HG03442 (cell line): ENCODE measurements at regions not wholly inside any gene's neighbourhood (a gene's known extent, or its start where the extent isn't known, plus 50 kb on each side); places are given as distances from the start of the nearest gene placed in this dataset.
"Not testable (repeated sequence)": the region's sequence is repeated elsewhere in the genome, so short reads cannot be mapped to it uniquely, and the experiment has no call there.

Experiments used
- ATAC-seq: cut with Tn5 transposase; IDR thresholded peaks from one replicate; pipeline ENCODE4 v1.9.1; 2021; ENCODE audit warnings: mild to moderate bottlenecking, moderate library complexity; ENCODE audit not compliant: unreplicated experiment

DNA sequence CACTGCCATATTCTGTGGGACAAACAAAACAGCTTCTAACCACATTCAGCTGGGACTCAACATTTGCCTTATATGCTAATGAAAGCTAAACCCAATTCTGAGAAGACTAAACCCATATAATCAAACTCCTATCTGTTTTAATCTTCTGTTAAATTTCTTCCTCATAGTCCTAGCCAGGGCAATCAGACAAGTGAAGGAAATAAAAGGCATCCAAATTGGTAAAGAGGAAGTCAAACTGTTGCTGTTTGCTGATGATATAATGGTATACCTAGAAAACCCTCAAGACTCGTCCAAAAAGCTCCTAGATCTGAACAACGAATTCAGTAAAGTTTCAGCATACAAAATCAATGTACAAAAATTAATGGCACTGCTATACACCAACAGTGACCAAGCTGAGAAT lies 157.1 kb downstream of the PHLDA1 start:
- no peak for ATAC-seq

DNA sequence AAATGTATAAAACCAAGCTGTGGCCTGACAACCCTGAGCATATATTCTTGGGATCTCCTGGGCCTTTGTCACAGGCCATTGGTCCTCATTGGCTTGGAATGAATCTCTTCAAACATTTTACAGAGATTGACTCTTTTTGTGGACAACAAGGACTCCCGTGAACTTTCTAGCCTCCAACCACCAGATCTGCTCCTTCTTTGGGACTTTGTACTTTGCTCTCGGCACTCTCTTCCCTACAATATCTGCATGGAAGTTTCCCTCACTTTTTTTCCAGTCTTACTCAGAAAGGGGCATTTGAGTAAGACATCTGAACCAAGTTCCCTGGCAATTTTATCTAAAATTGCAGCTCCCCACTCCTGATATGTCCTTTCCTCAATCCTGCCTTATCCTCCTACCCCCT lies 158.8 kb downstream of the PHLDA1 start:
- ATAC-seq: no peak

DNA sequence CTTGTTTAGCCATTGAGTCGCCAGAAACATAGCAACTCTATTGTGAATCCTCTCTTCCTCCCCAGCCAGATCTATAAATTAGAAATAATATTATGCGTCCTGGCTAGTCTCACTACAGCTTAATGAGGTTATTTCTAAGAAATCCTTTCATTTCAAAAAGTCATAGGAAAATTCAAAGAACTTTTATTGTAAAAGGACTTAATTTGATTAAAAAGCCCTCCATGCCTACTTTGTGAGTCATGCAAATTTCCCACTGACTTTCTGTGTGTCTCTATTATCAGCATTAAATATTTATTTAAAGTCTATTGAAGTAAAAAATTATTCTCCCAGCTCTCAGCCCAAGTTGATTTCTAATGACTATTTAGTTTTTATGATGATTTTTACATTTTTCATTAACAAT lies 160.7 kb downstream of the PHLDA1 start:
- no peak for ATAC-seq

DNA sequence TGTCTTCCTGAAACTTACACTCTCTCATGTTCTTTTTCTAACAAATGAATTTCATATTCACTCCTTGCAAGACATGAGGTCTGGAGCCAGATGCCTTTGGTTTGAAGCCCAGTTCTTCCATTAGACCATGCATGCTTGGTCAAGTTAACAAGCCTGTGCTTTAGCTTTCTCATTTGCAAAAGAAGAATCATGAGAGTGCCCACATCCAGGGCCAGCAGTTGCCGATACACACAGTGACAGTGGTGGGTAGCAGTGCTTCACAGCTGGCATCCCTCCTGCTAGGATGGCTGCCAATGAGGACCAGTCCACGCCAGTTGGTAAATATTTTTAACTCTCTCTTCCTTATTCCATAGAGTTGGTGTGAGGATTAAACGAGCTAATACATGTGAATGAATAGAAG lies 163.1 kb downstream of the PHLDA1 start:
- no peak for ATAC-seq

DNA sequence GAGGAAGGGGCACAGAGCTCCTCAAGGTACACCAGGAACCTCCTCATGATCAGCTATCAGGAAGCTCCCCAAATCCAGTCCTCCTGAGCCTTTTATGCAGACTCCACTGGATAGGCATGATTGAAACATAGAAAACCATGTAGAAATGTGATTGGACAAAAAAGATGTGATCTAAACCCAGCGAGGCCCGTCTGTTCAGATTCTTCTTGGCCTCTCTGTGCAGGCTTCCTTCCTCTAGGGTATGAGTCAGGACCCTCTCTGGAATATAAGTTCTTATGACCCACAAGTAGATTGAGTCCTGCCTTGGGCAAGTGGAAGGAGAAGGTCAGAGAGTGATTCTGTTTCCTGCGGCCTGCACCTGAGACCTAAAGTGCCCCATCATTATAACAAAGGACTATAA lies 166.3 kb downstream of the PHLDA1 start:
- no peak for ATAC-seq

DNA sequence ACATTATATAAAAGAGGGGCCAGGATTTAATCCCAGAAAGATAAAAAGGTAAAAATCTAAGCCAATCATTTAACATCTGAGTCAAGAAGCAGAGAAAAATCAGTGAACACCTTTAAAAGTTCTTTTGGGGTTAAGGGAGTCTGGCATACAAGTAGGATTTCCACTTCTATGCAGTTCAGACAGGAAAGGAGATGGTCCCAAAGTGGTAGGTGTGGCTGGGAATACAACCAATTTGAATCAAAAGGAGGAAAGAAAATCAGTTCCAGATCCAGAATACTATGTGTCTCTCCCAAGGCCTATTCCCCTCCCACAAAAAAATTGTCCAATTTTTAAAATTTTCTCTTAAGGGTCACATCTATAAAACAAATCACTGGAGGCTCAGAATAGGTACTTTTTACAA lies 167.4 kb downstream of the PHLDA1 start:
- ATAC-seq: no peak

DNA sequence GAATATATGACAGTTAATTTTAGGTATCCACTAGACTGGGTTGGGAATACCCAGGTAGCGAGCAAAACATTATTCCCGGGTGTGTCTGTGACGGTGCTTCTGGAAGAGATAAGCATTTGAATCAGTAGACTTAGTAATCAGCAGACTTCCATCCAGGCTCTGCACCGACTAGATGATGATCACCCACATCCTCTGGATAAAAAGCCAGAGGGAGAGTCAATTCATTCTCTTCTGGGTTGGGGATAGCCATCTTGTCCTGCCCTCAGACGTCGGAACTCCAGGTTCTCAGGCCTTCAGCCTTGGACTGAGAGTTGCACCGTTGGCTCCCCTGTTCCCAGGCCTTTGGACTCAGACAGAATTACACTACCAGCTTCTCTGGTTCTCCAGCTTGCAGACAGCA lies 168.0 kb downstream of the PHLDA1 start:
- ATAC-seq: no peak

DNA sequence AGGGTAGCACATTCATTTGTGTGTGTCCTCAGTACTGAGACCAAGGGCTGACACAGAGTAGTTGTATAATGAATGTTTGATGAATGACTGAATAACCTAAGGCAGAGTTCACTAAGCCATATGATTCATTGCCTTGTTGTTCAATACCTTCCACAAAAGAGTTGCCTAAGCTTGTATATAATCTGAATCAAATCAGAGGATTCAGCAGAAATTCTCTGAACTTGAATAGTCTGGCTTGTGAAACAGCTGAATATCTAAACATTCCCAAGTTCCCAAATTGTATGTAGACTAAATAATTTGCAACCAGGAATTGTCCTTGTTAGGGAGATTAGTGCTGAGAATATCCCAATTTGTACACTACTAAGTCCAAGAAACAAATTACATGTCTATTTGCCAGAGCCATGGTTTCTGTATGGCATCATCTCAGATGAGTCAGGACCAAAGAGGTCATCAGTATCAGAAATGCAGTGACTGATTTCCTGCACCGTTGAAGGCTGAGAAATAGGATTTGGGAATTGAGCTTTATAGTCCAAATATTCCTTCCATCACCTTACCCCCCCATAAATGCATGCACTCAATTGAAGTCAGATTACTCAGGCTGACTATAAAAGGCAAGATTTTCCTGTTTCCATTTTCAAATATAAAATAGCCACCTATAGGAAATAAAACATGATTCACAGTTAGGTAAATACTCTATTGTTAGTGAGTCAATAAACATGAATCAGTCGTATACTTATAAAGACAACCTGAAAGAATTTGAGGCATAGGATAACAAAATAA lies 168.7 kb downstream of the PHLDA1 start:
- no peak for ATAC-seq

DNA sequence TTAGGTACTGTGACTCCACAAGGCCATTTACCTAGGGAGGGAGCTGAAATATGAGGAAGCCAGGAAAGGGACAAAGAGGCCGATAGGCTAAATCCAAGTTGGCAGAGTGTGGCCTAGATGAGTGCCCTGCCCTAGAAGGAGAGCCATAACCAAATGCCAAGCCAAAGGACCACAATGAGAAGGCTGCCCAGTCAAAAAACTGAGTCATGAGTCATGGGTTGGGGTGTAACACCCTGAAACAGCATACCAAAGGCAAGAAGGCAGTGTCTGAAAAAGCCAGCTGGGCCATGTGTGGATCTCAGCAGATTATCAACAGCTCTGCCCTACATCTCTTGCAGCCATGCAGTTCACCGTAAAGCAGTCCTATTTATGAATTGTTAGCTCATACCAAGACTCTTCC lies 171.7 kb downstream of the PHLDA1 start:
- no peak for ATAC-seq

DNA sequence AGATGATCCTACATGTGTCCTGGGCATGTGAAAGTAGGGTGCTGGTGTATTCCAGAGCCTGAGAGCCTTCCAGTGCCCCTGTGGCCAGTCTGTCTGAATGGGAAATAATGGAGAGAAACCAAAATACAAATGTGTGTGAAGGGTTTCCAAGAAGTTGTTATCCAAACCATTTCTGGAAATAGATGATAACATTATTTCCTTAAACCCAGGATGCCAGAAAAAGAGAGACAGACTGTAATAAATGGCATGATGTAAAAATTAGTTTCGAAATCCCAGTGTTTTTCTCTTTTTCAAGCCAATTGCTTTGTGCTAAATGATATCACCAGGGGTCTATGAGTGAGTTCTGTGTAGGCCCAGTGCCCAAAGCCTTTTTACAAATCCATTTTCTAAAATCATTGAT lies 175.3 kb downstream of the PHLDA1 start:
- ATAC-seq: no peak

DNA sequence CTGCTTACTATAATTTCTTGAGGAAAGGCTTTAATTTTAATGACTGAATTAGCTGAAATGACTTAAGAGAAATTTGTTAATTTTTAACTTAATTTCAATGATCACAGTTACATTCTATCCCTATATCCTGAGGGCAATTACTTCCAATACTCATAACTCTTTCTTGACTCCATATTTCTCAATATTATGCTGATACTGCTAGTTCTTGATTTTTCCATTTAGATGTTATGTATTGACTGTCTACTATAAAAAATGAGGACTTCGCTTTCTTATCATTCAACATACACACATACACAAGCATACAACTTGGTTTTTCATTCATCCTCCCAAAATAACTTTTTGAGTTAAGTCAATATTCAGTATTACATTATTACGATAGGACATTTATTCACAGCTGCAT lies 176.2 kb downstream of the PHLDA1 start:
- ATAC-seq: no peak

DNA sequence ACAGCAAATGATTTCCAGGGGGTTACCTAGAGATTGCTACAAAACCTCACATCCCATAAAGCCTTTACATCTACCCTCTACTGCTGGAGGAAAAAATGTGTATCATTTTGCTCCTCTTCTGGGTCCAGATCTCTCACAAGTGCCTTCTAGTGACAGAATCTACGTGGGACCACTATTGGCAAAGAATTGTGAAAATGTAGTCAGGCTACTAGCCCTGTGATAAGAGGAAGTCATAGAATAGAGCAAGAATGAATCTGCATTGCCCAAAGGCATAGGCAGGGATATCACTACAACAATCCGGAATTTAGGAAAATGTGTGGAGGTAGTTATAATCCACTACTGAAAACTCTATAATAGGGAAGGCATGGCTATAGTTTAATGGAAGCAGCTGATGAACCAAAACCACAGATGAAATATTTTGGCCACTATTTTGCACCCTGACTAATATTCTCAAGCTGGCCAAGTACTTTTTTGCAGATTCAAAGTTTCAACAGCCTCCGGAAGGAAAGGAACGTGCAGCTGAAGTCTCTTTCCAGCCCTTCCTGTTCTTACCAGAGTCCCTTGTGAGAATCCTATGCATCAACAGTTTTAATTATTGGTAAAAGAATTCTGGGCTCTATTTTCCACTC lies 176.8 kb downstream of the PHLDA1 start:
- no peak for ATAC-seq

DNA sequence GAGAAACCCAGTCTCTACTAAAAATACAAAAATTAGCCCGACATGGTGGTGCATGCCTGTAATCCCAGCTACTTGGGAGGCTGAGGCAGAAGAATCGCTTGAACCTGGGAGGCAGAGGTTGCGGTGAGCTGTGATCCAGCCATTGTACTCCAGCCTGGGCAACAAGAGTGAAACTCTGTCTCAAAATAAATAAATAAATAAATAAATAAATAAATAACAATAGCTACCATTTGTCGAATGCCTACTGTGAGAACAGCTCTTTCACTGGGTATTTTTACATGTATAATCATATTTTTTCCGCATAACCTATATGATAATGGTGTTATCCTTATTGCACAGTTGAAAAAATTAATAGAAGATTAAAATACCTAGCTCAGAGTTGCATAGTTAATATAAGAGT lies 177.4 kb downstream of the PHLDA1 start:
- not testable (repeated sequence) for ATAC-seq

DNA sequence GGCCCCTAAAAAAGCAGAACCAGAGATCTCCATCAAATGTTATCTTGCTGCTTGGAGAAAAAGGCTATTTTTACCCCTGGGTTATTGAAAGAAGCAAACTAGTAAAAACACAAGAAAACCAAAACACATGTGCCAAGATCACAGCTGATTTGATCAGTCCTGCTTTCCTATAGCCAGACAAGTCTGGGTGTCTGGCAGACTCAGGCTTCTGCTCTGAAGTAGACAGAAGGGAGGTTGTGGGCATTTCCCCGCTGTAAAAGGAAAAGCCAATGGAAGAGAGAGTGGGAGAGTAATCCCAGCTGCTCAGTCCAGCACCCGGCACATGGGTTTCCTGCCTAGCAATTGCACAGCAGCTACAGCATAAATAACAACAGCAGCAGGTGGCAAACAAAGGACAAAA lies 177.9 kb downstream of the PHLDA1 start:
- no peak for ATAC-seq

DNA sequence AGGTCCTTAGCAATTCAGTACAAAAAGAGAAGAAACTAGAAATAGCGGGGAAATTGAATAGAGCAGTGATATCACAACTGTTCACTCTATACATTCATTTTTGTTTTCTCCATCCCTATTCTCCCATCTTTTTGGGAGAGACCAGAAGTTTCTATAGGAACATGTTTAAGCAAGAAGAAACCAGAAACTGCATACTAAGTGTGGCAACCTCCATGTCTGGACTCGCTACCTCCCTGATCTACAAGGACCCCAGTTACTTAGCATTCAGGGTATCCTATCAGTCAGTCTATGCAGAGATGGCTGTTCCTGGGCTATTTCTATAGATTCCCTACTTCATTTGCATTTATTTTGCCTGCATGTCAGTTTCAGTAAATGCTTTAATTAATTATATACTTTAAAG lies 178.6 kb downstream of the PHLDA1 start:
- ATAC-seq: no peak

DNA sequence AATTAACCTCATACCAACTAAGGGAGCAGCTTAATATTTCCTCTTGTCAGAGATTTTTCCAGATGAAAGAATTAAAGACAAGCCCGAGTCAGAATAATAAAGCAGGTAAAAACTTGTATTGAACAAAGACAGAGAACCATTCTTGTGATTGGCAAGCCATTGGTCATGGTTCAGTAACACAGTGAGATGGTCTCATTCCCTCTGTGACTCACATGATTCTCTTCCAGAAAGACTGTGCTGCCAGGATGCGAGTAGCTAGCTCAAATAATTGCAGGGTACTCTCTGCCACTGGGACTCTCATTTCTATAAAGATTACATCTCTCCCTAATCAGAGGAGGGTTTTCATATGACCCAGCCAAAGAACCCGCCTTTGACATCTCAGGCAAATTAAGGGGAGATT lies 179.4 kb downstream of the PHLDA1 start:
- ATAC-seq: no peak

DNA sequence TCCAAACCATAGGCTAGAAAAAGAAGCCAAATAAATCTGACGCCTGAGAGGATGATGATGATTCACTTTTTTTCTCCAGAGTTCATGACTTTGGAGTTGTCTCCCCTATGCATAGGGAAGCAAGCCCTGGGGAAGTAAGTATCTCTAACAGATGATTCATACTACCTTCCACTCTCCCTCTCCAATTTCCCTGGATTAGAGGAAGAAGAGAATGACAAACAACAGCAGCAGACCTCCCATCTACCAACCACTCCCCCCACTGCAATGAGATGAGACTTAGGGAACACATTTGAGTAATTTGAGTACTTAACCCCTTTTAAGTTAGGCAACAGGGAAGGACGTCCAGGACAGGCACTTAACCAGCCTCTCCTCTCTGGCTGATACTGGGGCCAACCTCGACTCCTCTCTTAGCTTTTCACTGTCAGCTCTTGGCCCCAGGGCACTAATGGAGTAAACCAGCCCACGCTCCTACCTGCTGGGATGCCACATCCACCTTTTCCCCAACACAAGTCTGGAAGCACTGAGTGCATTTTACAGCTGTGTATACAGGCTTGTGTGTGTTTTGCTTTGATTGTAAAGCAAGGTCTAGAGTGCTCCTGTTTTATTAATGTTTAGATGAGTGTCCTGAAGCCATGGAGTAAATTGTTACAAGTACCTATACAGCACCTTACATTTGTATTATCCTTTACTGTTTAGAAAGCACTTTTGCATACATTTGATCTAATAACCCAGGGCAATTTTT lies 180.7 kb downstream of the PHLDA1 start:
- ATAC-seq: no peak

DNA sequence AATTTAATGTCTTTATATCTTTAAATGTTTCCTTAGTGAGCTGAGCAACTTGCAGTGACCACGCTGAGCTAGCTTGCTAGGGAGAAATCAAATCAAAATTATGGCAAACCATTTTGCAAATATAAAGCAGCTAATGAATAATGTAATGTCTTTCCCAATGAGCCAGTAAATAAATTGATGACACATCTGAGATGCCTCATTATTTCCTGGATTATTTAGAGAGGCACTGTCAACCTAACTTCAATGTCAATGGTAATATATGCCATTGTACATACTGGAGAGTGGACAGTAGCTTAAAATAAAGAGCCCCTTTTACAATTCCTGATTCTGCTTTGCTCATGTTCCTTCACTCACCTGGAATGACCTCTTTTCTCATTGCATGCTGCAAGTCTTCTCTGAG lies 182.6 kb downstream of the PHLDA1 start:
- no peak for ATAC-seq

DNA sequence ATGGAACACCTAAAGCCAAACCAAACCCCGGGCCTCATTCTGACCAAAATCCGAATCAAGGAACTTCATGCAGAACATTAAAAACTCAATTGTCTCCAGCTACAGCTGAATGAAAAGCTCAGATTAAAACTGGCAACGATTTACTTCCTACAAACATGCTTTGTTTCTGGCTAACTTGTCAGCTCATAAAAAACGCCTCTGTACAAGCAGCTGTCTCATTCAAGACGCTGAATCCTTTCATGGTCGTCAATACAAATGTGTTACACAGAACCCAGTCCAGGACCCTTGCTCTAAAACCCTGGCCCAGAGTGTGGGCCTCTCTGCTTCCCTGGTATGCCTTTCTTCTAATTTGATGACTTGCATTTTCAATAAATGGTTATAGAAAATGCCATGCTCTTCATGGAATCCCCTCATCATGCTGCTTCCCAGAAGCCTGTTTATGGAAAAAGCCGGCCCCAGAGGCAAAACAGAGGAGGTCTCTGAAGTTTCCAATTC lies 183.1 kb downstream of the PHLDA1 start:
- no peak for ATAC-seq

DNA sequence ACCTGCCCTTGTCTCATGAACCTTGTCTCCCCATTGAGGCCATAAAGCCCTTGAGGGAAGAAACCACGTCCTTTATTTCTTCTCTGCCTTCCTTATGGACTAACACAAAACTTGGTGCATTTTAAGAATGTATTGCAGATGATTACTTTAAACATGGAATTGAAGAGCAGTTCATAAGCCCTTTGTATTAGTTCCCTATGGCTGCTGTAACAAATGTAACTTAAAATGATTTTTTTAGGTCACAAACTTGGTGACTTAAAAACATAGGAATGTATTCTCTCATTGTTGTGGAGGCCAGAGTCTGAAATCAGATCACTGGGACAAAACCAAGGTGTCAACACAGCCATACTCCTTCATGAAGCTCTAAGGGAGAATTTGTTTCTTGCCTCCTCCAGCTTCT lies 185.5 kb downstream of the PHLDA1 start:
- no peak for ATAC-seq

DNA sequence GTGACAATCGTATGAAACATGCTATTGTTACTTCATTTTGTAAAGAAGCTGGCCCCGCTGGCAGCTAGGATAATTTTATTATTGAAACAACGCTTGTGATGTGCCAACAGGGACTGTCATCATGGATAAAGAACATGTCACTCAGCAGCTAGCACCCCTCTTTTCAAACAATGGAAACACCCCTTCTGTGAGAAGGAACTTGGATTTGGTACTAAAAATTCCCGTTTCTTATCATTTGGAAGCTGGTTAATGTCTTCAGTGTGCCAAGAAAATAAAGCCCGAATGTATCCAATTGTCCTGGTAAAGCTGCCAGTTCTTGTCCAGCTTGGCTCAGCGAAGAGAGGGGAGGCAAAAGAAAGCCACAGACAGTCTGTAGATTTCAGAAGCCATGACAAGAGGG lies 186.6 kb downstream of the PHLDA1 start:
- no peak for ATAC-seq
